Fibroblast of upper back skin (primary cell): ENCODE measurements at regions not wholly inside any gene's neighbourhood (a gene's known extent, or its start where the extent isn't known, plus 50 kb on each side); places are given as distances from the start of the nearest gene placed in this dataset.

Experiments
- DNase-seq: peaks from one replicate; pipeline ENCODE4 v3.0.0-alpha.2; 2013

DNA sequence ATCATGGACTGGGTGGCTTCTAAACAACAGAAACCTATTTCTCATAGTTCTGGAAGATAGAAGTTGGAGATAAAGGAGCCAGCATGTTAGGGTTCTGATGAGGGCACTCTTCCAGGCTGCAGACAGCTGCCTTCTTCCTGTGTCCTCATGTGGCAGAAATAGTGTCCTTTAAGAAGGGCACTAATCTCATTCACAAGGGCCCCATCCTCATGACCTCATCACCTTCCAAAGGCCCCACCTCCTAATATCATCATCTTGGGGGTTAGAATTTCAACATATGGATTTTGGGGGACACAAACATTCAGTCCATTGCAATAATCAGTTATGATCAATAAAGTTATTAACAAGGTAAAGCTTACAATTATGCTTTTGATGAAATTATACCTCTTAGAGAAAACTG lies 130.8 kb upstream of the SLC22A23 start:
- DNase-seq = no peak

DNA sequence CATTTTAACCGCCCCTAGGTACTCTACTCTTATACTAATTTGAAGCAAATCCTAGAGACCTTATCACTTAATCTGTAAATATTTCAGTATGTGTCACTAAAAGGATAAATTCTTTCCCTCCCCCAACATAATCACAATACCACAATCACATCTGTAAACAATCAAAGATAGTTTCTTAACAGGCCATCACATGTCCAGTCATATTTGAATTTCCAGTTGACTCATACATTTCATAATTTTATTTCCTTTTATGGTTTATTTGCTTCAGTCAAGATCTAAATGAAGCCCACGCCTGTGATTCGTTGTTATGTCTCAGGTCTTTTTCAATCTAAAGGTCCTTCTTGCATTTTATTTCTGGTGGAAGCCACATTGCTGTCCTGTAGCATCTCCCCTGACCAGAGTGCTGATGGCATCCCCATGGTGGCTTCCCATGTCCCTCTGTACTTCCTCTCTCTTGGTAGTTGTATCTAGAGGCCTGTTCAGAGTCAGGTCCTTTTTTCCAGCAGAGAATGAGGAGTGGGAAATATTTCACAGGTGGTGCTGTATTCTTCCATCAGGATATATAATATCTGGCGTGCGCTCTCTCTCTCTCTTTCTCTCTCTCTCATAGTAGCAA lies 128.6 kb upstream of the SLC22A23 start:
- peak; percentile 92 for DNase-seq

DNA sequence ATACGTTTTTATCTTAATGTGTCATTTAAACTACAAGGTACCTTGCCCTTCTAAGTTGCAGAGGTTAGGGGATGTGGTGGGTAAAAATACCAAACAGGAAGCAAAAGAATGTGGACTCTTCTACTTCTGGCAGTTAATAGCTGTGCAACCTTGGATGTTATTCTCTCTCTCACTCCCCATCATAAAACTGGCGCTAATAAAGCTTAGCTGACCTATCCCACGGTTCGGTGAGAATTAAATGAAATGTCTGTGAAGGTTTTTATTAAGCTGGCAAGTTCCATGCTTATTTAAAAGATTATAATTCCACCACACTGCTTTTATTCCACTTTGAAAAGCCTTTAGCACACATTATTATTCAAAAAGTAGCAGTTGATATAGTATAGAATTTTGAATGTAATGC lies 127.8 kb upstream of the SLC22A23 start:
- DNase-seq = peak; percentile 36

GRCh38 chr6:3581469-3581868 lies 124.6 kb upstream of the SLC22A23 start:
- DNase-seq = no peak

GRCh38 chr6:3579652-3580175 lies 122.9 kb upstream of the SLC22A23 start:
- no peak for DNase-seq

DNA sequence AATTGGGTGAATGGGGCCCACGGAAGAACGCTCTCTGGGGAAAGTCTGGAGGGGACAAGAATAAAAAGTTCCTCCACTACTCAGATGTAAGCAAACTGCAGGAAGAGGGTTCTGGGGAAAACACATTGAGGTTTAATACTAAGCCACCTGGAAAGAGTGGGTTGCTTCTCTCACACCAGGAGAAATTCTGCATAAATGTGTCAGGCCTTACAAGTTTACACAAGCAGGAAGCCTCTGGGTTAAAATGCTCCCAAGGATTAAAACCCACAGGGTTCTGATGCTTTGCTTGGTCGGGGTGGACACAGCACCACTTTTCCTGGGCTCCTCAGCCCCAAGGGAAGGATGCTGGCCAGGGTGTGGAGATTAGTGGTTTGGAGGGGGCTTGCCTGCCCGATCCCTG lies 122.1 kb upstream of the SLC22A23 start:
- no peak for DNase-seq

- DNase-seq = no peak
These were observed 120.7 kb upstream of the SLC22A23 start for GRCh38 chr6:3577517-3577916.

DNA sequence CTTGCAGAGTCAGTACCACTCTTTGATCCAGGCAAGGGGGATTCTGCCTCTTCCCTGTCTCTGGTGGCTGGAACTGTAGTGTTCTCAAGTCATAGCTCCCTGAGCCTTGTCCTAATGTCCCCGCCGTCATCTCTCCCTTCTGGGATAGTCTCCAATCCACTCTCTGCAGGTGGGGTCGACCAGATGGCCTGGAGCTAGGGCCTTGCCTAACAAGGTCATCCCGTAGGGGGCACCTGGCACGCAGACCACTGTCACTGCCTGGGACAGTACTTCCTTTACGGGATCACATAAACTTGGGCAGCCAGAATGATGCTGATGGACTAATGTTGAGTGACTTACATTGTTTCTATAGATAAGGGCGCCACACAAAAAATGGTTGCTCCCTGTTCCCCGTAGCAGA lies 118.9 kb upstream of the SLC22A23 start:
- no peak for DNase-seq

- DNase-seq = no peak
These were observed 118.3 kb upstream of the SLC22A23 start for GRCh38 chr6:3575166-3575565.

- DNase-seq = no peak
These were observed 116.8 kb upstream of the SLC22A23 start for GRCh38 chr6:3573670-3574069.

DNA sequence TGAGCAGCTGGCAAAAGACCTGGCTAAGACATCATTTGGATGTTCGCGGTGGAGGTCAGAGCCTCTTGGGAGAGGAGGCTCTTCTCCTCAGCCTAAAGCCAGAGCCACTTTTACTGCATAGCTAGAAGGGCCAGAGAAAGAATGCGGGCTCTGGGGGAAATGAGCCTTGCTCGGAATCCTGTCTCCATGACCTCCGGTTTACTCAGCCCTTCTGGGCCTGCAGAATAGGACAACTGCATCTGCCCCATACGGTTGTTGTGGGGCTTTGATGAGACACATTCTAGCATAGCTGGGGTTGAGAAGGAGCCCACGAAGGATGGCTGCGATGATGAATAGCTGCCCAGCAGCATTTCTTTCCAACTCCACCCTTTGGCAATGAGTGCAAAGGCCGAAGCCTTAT lies 115.0 kb upstream of the SLC22A23 start:
- no peak for DNase-seq

DNA sequence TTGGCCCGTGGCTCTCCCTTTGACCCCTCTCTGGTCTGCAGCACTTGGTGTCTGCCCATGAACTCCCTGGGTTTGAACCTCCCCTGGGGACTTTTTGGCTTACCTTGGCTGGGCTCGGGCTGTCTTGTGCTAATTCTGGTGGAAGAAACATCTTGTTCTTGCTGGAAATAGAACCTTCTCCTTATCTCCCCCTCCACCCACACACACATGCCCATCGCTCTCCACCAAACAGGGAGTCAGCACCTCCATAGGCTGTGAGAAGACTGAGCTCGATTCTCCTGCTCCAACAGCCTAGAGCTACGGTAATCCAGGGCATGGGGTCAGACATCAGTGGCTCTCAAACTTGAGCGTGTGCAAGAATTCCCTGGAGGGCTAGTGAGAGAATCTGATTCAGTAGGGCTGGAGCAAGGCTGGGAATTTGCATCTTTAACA lies 114.4 kb upstream of the SLC22A23 start:
- DNase-seq = no peak

DNA sequence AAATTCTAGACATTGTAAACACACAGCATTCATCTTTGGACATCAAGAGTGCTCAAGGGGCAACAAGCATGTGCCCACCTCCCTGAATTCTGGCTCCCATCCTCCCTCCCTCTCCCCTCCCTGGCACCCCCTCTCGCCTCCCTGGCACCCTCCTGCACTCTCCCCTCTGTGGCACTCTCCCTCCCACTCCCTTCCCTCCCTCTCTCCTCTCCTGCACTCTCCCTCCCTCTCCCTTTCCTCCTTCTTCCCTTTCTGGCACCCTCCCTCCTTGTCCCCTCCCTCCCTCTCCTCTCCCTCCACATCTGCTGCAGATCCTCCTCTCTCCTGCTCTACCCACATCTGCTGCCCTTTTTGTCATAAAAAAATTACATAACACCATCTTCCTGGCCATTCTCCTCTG lies 113.0 kb upstream of the SLC22A23 start:
- DNase-seq = no peak

GRCh38 chr6:3568396-3569082 lies 111.7 kb upstream of the SLC22A23 start:
- DNase-seq = no peak

GRCh38 chr6:3566812-3567211 lies 110.0 kb upstream of the SLC22A23 start:
- DNase-seq = peak; percentile 43

- DNase-seq = no peak
These were observed 108.4 kb upstream of the SLC22A23 start for GRCh38 chr6:3565291-3565690.

GRCh38 chr6:3561725-3562124 lies 104.9 kb upstream of the SLC22A23 start:
- DNase-seq = peak; percentile 27

- no peak for DNase-seq
These were observed 103.4 kb upstream of the SLC22A23 start for GRCh38 chr6:3560211-3560610.

- no peak for DNase-seq
These were observed 102.7 kb upstream of the SLC22A23 start for GRCh38 chr6:3559561-3559960.

DNA sequence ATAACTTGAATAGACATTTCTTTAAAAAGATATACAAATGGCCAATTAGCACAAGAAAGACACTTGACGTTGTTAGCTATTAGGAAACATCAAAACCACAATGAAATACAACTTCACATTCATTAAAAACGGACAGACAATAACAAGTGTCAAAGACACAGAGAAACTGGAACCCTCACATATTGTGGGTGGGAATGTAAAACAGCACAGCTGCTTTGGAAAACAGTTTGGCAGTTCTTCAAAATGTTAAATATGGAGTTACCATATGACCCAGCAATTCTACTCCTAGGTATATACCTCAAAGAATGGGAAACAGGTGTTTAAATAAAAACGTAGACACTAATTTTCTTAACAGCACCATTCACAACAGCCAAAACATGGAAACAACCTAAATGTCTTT lies 100.5 kb upstream of the SLC22A23 start:
- no peak for DNase-seq

- no peak for DNase-seq
These were observed 96.4 kb upstream of the SLC22A23 start for GRCh38 chr6:3553254-3553653.

DNA sequence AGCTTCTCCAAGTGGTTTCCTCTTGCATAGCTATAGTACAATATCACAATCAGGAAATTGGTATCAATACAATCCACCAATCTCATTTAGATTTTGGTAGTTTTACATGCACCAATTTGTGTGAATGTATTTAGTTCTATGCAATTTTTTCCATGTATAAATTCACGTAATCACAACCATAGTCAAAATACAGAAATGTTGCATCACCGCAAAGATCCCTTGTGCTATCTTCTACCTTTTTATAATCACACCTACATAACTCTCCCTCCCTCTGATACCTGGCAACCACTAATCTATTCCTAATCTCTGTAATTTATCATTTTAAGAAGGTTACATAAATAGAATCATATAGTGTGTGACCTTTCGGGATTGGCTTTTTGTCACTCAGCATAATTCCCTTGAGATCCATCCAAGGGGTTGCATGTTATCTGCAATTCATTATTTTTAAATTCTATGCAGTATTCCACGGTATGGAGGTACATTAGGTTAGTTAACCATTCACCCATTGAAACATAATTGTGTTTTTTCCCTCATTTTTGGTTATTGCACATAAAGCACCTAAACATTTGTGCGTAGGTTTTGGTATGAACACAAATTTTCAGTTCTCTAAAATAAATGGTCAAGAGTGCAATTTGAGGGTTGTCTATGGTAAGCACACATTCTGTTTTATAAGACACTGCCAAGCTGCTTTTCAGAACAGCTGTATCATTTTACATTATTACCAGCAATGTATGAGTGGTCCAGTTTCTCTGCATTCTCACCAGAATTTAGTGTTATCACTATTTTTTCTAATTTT lies 95.1 kb upstream of the SLC22A23 start:
- DNase-seq = no peak

GRCh38 chr6:3549314-3549940 lies 92.6 kb upstream of the SLC22A23 start:
- no peak for DNase-seq
